ENCODE measurements at regions not wholly inside any gene's neighbourhood (a gene's known extent, or its start where the extent isn't known, plus 50 kb on each side); places are given as distances from the start of the nearest gene placed in this dataset.
"Not testable (repeated sequence)": the region's sequence is repeated elsewhere in the genome, so short reads cannot be mapped to it uniquely, and the experiment has no call there.

DNA sequence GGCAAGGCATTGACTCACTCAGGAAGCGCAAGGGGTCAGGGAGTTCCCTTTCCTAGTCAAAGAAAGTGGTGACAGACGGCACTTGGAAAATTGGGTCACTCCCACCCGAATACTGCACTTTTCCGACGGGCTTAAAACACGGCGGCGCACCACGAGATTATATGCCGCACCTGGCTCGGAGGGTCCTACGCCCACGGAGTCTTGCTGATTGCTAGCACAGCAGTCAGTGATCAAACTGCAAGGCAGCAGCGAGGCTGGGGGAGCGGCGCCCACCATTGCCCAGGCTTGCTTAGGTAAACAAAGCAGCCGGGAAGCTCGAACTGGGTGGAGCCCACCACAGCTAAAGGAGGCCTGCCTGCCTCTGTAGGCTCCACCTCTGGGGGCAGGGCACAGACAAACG, 240.5 kb upstream of the CNR1 start:
- H3K9me3 Mint-ChIP-seq; H3K27me3 ChIP-seq (ENCODE audit: insufficient read depth, low read length); H2BK20ac ChIP-seq (ENCODE audit: low read depth, low read length, poor library complexity, severe bottlenecking); H2BK12ac ChIP-seq (ENCODE audit: insufficient read length, low read depth, low read length); H3T11ph ChIP-seq (ENCODE audit: low read length); H3K9ac ChIP-seq (ENCODE audit: extremely low read depth, insufficient read length, low read length); H4K8ac ChIP-seq (replicated peaks; ENCODE audit: insufficient read length, low read depth, low read length); H3K23ac ChIP-seq (ENCODE audit: insufficient read length, low read depth, low read length); H3K79me2 ChIP-seq (ENCODE audit: insufficient read depth, low read length); H3K27ac ChIP-seq (ENCODE audit: insufficient read length, low read depth, low read length); H3K27me3 Mint-ChIP-seq (ENCODE audit: low read depth); H4K20me1 ChIP-seq (ENCODE audit: control insufficient read depth, insufficient read depth, insufficient read length); H2AFZ ChIP-seq (ENCODE audit: low read length); H3K23me2 ChIP-seq (ENCODE audit: insufficient read length, low read depth, low read length, poor library complexity, severe bottlenecking); DNase-seq; H3K4me1 ChIP-seq (ENCODE audit: insufficient read depth, low read length); H3K18ac ChIP-seq (ENCODE audit: insufficient read length, low read depth, low read length); H3K9me3 ChIP-seq (ENCODE audit: control insufficient read depth, low read depth, low read length); H3K36me3 Mint-ChIP-seq (ENCODE audit: insufficient read depth in 1 of 3, low read depth in 3 of 3); H2BK15ac ChIP-seq (ENCODE audit: low read depth, low read length); H3K4me1 Mint-ChIP-seq; H3K79me1 ChIP-seq (ENCODE audit: insufficient read depth, low read depth, low read length, poor library complexity, severe bottlenecking); H2BK120ac ChIP-seq (ENCODE audit: low read depth, low read length, poor library complexity, severe bottlenecking); H3K14ac ChIP-seq (ENCODE audit: insufficient read depth, low read length); H3K4ac ChIP-seq (ENCODE audit: low read depth, low read length); H4K91ac ChIP-seq (ENCODE audit: insufficient read length, low read depth, low read length); H3K56ac ChIP-seq (ENCODE audit: insufficient read length, low read depth, low read length); H2BK5ac ChIP-seq (ENCODE audit: insufficient read length, low read length); H4K5ac ChIP-seq (ENCODE audit: insufficient read length, low read depth, low read length); H2AK5ac ChIP-seq (ENCODE audit: insufficient read length, low read length): not testable (repeated sequence)
- H3K4me2 ChIP-seq (ENCODE audit: insufficient read depth, insufficient read length, low read length) = peak overlapping the region; percentile 43
- H3K4me3 Mint-ChIP-seq = peak overlapping the region; percentile 69 to 77
- no CpG with 5 or more reads among the region's 19 CpGs for WGBS (ENCODE audit: extremely low coverage, insufficient read length, low lambda C conversion rate)
- H3K27ac Mint-ChIP-seq = peak overlapping the region in 1 of 3 experiments; percentile 64; a peak in 1 of 7 replicates

Measured in H9 (cell line).